ENCODE measurements at regions not wholly inside any gene's neighbourhood (a gene's known extent, or its start where the extent isn't known, plus 50 kb on each side); places are given as distances from the start of the nearest gene placed in this dataset.

GRCh38 chr1:193633991-193634390 is 447.6 kb upstream of the B3GALT2 start:
- Histone ChIP-seq H3K9me3 (no peaks in the 10 kb centered on the region), H3K36me3 (no peaks in the 10 kb centered on the region), H3K4me3 (no peak overlapping the region), H3K4me1 (no peaks in the 10 kb centered on the region), H3K27ac (no peak overlapping the region), H3K27me3 (no peaks in the 10 kb centered on the region)
- in situ Hi-C loops (cut with MboI; ENCODE audit: low sequenced_read_pairs in 4 of 4) (no loop called here), intact Hi-C loops (cut with DNase I; ENCODE audit: low total_unique reads) (no loop called here)
- ATAC-seq: no peak
- DNase-seq: no peak
- TF ChIP-seq POLR2A (IDR thresholded peaks at IDR 0.05) (no peak), CTCF (IDR thresholded peaks at IDR 0.05 in 4 of 5, conservative IDR thresholded peaks at IDR 0.05 in 1 of 5) (no peak)

- no peak for ATAC-seq
- TF ChIP-seq POLR2A (IDR thresholded peaks at IDR 0.05): no peak
- no peak for TF ChIP-seq CTCF (IDR thresholded peaks at IDR 0.05 in 4 of 5, conservative IDR thresholded peaks at IDR 0.05 in 1 of 5)
- Histone ChIP-seq H3K27ac (no peak overlapping the region), H3K4me3 (no peak overlapping the region), H3K9me3 (no peaks in the 10 kb centered on the region), H3K36me3 (no peaks in the 10 kb centered on the region), H3K27me3 (no peaks in the 10 kb centered on the region), H3K4me1 (no peaks in the 10 kb centered on the region)
- no peak for DNase-seq
- intact Hi-C loops (cut with DNase I; ENCODE audit: low total_unique reads): no loop called here
- in situ Hi-C loops (cut with MboI; ENCODE audit: low sequenced_read_pairs in 4 of 4): no loop called here
These were observed 446.7 kb upstream of the B3GALT2 start for GRCh38 chr1:193633093-193633492.

- in situ Hi-C loops (cut with MboI; ENCODE audit: low sequenced_read_pairs in 4 of 4) (no loop called here), intact Hi-C loops (cut with DNase I; ENCODE audit: low total_unique reads) (no loop called here)
- ATAC-seq (no peak), DNase-seq (no peak)
- Histone ChIP-seq H3K4me3 (no peak overlapping the region), H3K36me3 (no peaks in the 10 kb centered on the region), H3K9me3 (no peaks in the 10 kb centered on the region), H3K27ac (no peak overlapping the region), H3K4me1 (no peaks in the 10 kb centered on the region), H3K27me3 (no peaks in the 10 kb centered on the region)
- no peak for TF ChIP-seq POLR2A (IDR thresholded peaks at IDR 0.05)
- no peak for TF ChIP-seq CTCF (IDR thresholded peaks at IDR 0.05 in 4 of 5, conservative IDR thresholded peaks at IDR 0.05 in 1 of 5)
These were observed 444.9 kb upstream of the B3GALT2 start for GRCh38 chr1:193631306-193631705.

GRCh38 chr1:193629875-193630274 is 443.5 kb upstream of the B3GALT2 start:
- DNase-seq (no peak), ATAC-seq (no peak)
- in situ Hi-C loops (cut with MboI; ENCODE audit: low sequenced_read_pairs in 4 of 4) (no loop called here), intact Hi-C loops (cut with DNase I; ENCODE audit: low total_unique reads) (no loop called here)
- Histone ChIP-seq H3K4me1 (no peaks in the 10 kb centered on the region), H3K9me3 (no peaks in the 10 kb centered on the region), H3K27me3 (no peaks in the 10 kb centered on the region), H3K36me3 (no peaks in the 10 kb centered on the region), H3K27ac (no peak overlapping the region), H3K4me3 (no peak overlapping the region)
- TF ChIP-seq POLR2A (IDR thresholded peaks at IDR 0.05): no peak
- TF ChIP-seq CTCF (IDR thresholded peaks at IDR 0.05 in 4 of 5, conservative IDR thresholded peaks at IDR 0.05 in 1 of 5): no peak

GRCh38 chr1:193626695-193627094 is 440.3 kb upstream of the B3GALT2 start:
- ATAC-seq: no peak
- in situ Hi-C loops (cut with MboI; ENCODE audit: low sequenced_read_pairs in 4 of 4): no loop called here

More at GRCh38 chr1:193626695-193627094, 440.3 kb upstream of the B3GALT2 start:
- Histone ChIP-seq H3K4me1 (no peaks in the 10 kb centered on the region), H3K9me3 (no peaks in the 10 kb centered on the region), H3K27me3 (no peaks in the 10 kb centered on the region), H3K4me3 (no peak overlapping the region), H3K27ac (no peak overlapping the region), H3K36me3 (no peaks in the 10 kb centered on the region)
- intact Hi-C loops (cut with DNase I; ENCODE audit: low total_unique reads): no loop called here
- no peak for TF ChIP-seq POLR2A (IDR thresholded peaks at IDR 0.05)
- TF ChIP-seq CTCF (IDR thresholded peaks at IDR 0.05 in 4 of 5, conservative IDR thresholded peaks at IDR 0.05 in 1 of 5): no peak
- DNase-seq: no peak
